ENCODE measurements at regions not wholly inside any gene's neighbourhood (a gene's known extent, or its start where the extent isn't known, plus 50 kb on each side); places are given as distances from the start of the nearest gene placed in this dataset.

DNA sequence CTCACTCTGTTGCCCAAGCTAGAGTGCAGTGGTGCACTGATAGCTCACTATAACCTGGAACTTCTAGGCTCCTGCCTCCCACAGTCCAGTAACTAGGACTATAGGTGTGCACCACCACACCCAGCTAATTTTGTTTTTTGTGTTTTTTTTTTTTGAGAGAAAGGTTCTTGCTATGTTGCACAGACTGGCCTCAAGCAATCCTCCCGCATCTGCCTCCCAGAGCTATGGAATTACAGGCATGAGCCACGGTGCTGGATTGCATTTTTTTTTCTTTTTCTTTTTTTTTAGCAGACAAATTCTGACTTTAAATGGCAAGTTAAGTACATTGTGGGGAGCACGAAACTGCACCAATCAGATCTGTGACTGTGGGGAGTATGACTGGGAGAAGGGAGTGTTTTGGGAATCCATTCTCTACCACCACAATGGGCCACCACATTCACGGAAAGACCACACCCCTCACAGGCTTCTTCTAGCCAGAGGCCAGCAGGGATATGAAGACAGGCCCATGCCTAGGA, 58.1 kb upstream of the MSMB start:
- TF ChIP-seq, protein P1, sequence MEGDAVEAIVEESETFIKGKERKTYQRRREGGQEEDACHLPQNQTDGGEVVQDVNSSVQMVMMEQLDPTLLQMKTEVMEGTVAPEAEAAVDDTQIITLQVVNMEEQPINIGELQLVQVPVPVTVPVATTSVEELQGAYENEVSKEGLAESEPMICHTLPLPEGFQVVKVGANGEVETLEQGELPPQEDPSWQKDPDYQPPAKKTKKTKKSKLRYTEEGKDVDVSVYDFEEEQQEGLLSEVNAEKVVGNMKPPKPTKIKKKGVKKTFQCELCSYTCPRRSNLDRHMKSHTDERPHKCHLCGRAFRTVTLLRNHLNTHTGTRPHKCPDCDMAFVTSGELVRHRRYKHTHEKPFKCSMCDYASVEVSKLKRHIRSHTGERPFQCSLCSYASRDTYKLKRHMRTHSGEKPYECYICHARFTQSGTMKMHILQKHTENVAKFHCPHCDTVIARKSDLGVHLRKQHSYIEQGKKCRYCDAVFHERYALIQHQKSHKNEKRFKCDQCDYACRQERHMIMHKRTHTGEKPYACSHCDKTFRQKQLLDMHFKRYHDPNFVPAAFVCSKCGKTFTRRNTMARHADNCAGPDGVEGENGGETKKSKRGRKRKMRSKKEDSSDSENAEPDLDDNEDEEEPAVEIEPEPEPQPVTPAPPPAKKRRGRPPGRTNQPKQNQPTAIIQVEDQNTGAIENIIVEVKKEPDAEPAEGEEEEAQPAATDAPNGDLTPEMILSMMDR (conservative IDR thresholded peaks at IDR 0.05), result no peak
- no peak for TF ChIP-seq EZH2 (IDR thresholded peaks at IDR 0.05; ENCODE audit: low read depth)

Measured in PC-9 (cell line).